Psoas muscle (tissue), 7 donors: ENCODE measurements at regions not wholly inside any gene's neighbourhood (a gene's known extent, or its start where the extent isn't known, plus 50 kb on each side); places are given as distances from the start of the nearest gene placed in this dataset.

Experiments
- ATAC-seq, 4 donors: fragments of 200-7000 bp; cut with Tn5 transposase; one replicate each; pipeline ENCODE4 v1.9.1; 2020; ENCODE audit warnings: moderate library complexity in 3 of 4, mild to moderate bottlenecking in 2 of 4
- DNase-seq, 2 donors: peaks; one replicate each; pipeline ENCODE4 v3.0.0-alpha.2; 2020
- H3K27ac ChIP-seq: fragments of 200-600 bp; one replicate; pipeline ENCODE4 v1.8.0; 2022
- H3K27me3 ChIP-seq, 3 donors: fragments of 200-600 bp in 1 of 3; one replicate each; pipeline versions ENCODE4 v1.6.1 to v1.8.0; 2013 to 2022; ENCODE audit warnings: low read length in 2 of 3, mild to moderate bottlenecking in 2 of 3, moderate library complexity in 1 of 3; ENCODE audit not compliant: insufficient read depth in 3 of 3
- H3K36me3 ChIP-seq, 2 donors: fragments of 200-600 bp in 1 of 2; one replicate each; pipeline versions ENCODE4 v1.6.1 to v1.8.0; 2013 to 2022; ENCODE audit warnings: low read depth in 1 of 2, mild to moderate bottlenecking in 1 of 2, moderate library complexity in 1 of 2; ENCODE audit not compliant: insufficient read depth in 1 of 2
- H3K4me1 ChIP-seq: fragments of 200-600 bp; one replicate; pipeline ENCODE4 v1.8.0; 2022
- H3K4me3 ChIP-seq: fragments of 200-600 bp; one replicate; pipeline ENCODE4 v1.8.0; 2022; ENCODE audit warnings: mild to moderate bottlenecking
- H3K9me3 ChIP-seq: fragments of 200-600 bp; one replicate; pipeline ENCODE4 v1.8.0; 2022
- WGBS, 3 donors: extraction: QIAGEN DNeasy Blood & Tissue Kit; methylation state at CpG; one replicate each; pipeline versions ENCODE4 v1.1.6 to v1.1.7; 2013; 5-methylcytosine and 5-hydroxymethylcytosine counted together
- intact Hi-C, 2 donors: fragments of 100-400 bp; cut with DNase I; formaldehyde crosslinking; loops; one replicate each; pipeline versions ENCODE4 v1.11.0 to v1.14.2; 2022
- TF ChIP-seq, protein P1 (sequence below): fragments of 200-600 bp; IDR thresholded peaks from one replicate; pipeline ENCODE4 v1.8.0; 2022; ENCODE audit warnings: antibody characterized with exemption
- donor health status: healthy with polysubstance abuse.
- donor health status: DM: no; HTN: no; CAD: no; lungs with moderate emphysema.
- donor health status: Bipolar disorder and iron deficiency.
- donor health status: healthy.
- donor health status: DM: yes; HTN: yes; CAD: no.
- donor health status: DM: no; HTN: no; CAD: no.
- donor health status: DM: yes; HTN: yes; CAD: no.

DNA sequence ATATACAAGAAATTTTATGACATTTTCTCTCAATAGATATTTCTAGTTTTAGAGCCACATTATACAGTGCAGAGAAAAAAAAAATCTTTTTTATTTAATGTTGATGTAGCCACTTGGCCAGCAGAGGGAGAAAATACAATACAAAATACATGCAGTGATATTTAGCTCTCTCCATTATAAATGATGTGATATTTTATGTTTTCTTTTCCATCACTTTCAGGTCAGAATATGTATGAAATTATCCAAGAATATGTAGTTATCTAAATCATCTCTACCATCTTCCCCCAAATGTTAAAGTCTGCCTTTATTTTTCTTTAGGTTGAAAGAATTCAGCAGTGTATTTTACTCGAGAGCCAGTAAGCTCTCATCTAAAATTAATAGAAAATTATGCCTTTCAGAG is 533.6 kb upstream of the FSHR start:
- intact Hi-C loops = no loop called here
- Histone ChIP-seq H3K4me1 (no peaks in the 10 kb centered on the region), H3K4me3 (no peak overlapping the region), H3K27ac (no peak overlapping the region), H3K9me3 (no peaks in the 10 kb centered on the region), H3K36me3 (no peaks in the 10 kb centered on the region), H3K27me3 (no peaks in the 10 kb centered on the region)
- WGBS, 3 donors = 67 to 74% (median 73%) methylated on average over 1 of the region's 1 CpG
- ATAC-seq (no peak), DNase-seq (no peak)
- TF ChIP-seq, protein P1, sequence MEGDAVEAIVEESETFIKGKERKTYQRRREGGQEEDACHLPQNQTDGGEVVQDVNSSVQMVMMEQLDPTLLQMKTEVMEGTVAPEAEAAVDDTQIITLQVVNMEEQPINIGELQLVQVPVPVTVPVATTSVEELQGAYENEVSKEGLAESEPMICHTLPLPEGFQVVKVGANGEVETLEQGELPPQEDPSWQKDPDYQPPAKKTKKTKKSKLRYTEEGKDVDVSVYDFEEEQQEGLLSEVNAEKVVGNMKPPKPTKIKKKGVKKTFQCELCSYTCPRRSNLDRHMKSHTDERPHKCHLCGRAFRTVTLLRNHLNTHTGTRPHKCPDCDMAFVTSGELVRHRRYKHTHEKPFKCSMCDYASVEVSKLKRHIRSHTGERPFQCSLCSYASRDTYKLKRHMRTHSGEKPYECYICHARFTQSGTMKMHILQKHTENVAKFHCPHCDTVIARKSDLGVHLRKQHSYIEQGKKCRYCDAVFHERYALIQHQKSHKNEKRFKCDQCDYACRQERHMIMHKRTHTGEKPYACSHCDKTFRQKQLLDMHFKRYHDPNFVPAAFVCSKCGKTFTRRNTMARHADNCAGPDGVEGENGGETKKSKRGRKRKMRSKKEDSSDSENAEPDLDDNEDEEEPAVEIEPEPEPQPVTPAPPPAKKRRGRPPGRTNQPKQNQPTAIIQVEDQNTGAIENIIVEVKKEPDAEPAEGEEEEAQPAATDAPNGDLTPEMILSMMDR = no peak

DNA sequence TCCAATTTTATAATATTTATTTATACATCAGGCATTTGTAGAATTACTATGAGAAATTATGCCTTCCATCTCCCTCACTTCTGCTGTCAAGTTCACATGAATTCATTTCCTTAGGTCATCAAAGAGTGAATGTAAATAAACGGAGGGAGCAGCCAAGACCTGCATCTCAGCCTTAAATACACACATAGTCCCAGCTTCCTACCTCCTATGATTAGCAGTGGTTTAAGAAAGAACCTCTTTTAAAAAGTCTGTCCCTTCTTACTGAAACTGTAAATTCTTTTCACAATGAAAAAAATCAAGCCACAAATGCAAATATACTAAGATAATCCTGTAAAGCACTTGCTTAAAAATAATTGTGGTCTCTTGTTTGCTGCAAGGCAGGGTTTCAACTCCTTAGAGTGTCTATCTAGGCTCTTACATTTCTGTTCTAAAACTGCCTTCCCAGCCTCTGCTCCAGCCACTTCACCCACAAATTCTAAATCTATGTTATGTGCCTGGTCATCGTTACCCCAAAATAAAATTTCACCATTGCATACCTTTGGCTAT is 532.7 kb upstream of the FSHR start:
- ATAC-seq = no peak
- intact Hi-C loops = no loop called here
- no peaks in the 10 kb centered on the region for H3K27me3 ChIP-seq
- TF ChIP-seq, protein P1 = no peak
- no peak overlapping the region for H3K4me3 ChIP-seq
- H3K9me3 ChIP-seq = no peaks in the 10 kb centered on the region
- H3K36me3 ChIP-seq = no peaks in the 10 kb centered on the region
- no peak for DNase-seq
- no peak overlapping the region for H3K27ac ChIP-seq
- no peaks in the 10 kb centered on the region for H3K4me1 ChIP-seq
- WGBS, 3 donors = 57 to 59% (median 58%) methylated on average over 2 of the region's 2 CpGs

DNA sequence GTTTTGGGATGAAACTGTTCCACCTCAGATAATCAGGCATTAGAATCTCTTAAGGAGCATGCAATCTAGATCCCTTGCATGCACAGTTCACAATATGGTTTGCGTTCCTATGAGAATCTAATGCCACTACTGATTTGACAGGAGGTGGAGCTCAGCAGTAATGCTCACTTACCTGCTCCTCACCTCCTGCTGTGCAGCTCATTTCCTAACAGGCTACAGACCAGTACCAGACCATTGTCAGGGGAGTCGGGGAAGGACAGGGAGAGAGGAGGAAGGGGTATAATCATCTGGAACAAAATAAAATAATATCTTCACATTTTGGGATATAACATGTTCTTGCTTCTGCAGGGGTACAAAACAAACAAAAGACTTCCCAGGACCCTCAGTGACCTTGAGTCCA is 532.0 kb upstream of the FSHR start:
- Histone ChIP-seq H3K27ac (no peak overlapping the region), H3K9me3 (no peaks in the 10 kb centered on the region), H3K4me3 (no peak overlapping the region), H3K4me1 (no peaks in the 10 kb centered on the region), H3K27me3 (no peaks in the 10 kb centered on the region), H3K36me3 (no peaks in the 10 kb centered on the region)
- 59 to 64% (median 60%) methylated on average over 2 of the region's 2 CpGs for WGBS, 3 donors
- TF ChIP-seq, protein P1 = no peak
- intact Hi-C loops = no loop called here
- DNase-seq = no peak
- ATAC-seq = no peak

GRCh38 chr2:49677227-49677626 is 522.9 kb upstream of the FSHR start:
- ATAC-seq (no peak), DNase-seq (no peak)
- WGBS, 3 donors = 74 to 76% (median 74%) methylated on average over 1 of the region's 1 CpG
- no peaks in the 10 kb centered on the region for H3K27me3 ChIP-seq
- H3K27ac ChIP-seq = no peak overlapping the region
- H3K36me3 ChIP-seq = no peaks in the 10 kb centered on the region
- no peak overlapping the region for H3K4me3 ChIP-seq
- no peaks in the 10 kb centered on the region for H3K9me3 ChIP-seq
- TF ChIP-seq, protein P1 = no peak
- H3K4me1 ChIP-seq = no peaks in the 10 kb centered on the region
- intact Hi-C loops = no loop called here

GRCh38 chr2:49664827-49665226 is 510.5 kb upstream of the FSHR start:
- intact Hi-C loops = no loop called here
- no peak for DNase-seq
- no peaks in the 10 kb centered on the region for H3K9me3 ChIP-seq
- TF ChIP-seq, protein P1 = no peak
- H3K27ac ChIP-seq = no peak overlapping the region
- no peaks in the 10 kb centered on the region for H3K36me3 ChIP-seq
- H3K4me3 ChIP-seq = no peak overlapping the region
- H3K27me3 ChIP-seq = no peaks in the 10 kb centered on the region
- WGBS, 3 donors = 70 to 82% (median 80%) methylated on average over 4 of the region's 4 CpGs
- H3K4me1 ChIP-seq = no peaks in the 10 kb centered on the region
- no peak for ATAC-seq
